ENCODE measurements at regions not wholly inside any gene's neighbourhood (a gene's known extent, or its start where the extent isn't known, plus 50 kb on each side); places are given as distances from the start of the nearest gene placed in this dataset.

DNA sequence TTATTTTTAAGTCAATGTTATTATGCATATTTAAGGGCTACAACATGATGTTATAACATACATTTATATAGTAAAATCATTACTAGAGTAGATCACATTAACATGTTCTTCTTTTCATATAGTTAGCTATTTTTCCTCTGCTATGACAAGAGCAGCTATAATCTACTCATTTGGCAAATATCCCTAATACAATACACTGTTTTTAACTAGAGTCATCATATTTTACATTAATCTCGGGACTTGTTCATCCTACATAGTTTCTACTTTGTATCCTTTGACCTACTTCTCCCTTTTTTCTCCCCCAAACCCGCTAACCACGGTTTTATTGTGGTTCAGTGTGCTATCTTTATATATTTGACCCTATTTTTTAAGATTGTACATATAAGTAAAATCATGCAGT lies 249.0 kb downstream of the EPM2A start:
- H3K9ac ChIP-seq (ENCODE audit: extremely low read depth, insufficient read length, low read length) = no peak overlapping the region
- no peak overlapping the region for H2BK20ac ChIP-seq (ENCODE audit: low read depth, low read length, poor library complexity, severe bottlenecking)
- no peaks in the 10 kb centered on the region for H3K79me2 ChIP-seq (ENCODE audit: insufficient read depth, low read length)
- H2AK5ac ChIP-seq (ENCODE audit: insufficient read length, low read length) = no peak overlapping the region
- no CpG with 5 or more reads among the region's 3 CpGs for WGBS (ENCODE audit: extremely low coverage, insufficient read length, low lambda C conversion rate)
- H3K56ac ChIP-seq (ENCODE audit: insufficient read length, low read depth, low read length) = no peak overlapping the region
- no peak overlapping the region for H2BK15ac ChIP-seq (ENCODE audit: low read depth, low read length)
- H3K4me1 ChIP-seq (ENCODE audit: insufficient read depth, low read length) = no peaks in the 10 kb centered on the region
- no peak overlapping the region for H4K8ac ChIP-seq (replicated peaks; ENCODE audit: insufficient read length, low read depth, low read length)
- Mint-ChIP-seq H3K4me3 (no peak overlapping the region), H3K9me3 (no peaks in the 10 kb centered on the region; a peak in 1 of 5 replicates), H3K27me3 (ENCODE audit: low read depth) (no peaks in the 10 kb centered on the region), H3K27ac (no peak overlapping the region), H3K4me1 (peaks cover 9 to 10% of the 10 kb centered on the region in 2 experiments), H3K36me3 (ENCODE audit: insufficient read depth in 1 of 3, low read depth in 3 of 3) (no peaks in the 10 kb centered on the region)
- no peaks in the 10 kb centered on the region for H3K23me2 ChIP-seq (ENCODE audit: insufficient read length, low read depth, low read length, poor library complexity, severe bottlenecking)
- H3K27ac ChIP-seq (ENCODE audit: insufficient read length, low read depth, low read length) = no peak overlapping the region
- H3T11ph ChIP-seq (ENCODE audit: low read length) = no peak overlapping the region
- no peaks in the 10 kb centered on the region for H4K20me1 ChIP-seq (ENCODE audit: control insufficient read depth, insufficient read depth, insufficient read length)
- no peak overlapping the region for H3K23ac ChIP-seq (ENCODE audit: insufficient read length, low read depth, low read length)
- H2AFZ ChIP-seq (ENCODE audit: low read length) = no peak overlapping the region
- no peak overlapping the region for H3K4me2 ChIP-seq (ENCODE audit: insufficient read depth, insufficient read length, low read length)
- TF ChIP-seq, protein P1, sequence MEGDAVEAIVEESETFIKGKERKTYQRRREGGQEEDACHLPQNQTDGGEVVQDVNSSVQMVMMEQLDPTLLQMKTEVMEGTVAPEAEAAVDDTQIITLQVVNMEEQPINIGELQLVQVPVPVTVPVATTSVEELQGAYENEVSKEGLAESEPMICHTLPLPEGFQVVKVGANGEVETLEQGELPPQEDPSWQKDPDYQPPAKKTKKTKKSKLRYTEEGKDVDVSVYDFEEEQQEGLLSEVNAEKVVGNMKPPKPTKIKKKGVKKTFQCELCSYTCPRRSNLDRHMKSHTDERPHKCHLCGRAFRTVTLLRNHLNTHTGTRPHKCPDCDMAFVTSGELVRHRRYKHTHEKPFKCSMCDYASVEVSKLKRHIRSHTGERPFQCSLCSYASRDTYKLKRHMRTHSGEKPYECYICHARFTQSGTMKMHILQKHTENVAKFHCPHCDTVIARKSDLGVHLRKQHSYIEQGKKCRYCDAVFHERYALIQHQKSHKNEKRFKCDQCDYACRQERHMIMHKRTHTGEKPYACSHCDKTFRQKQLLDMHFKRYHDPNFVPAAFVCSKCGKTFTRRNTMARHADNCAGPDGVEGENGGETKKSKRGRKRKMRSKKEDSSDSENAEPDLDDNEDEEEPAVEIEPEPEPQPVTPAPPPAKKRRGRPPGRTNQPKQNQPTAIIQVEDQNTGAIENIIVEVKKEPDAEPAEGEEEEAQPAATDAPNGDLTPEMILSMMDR (conservative IDR thresholded peaks at IDR 0.05) = no peak
- no peaks in the 10 kb centered on the region for H3K27me3 ChIP-seq (ENCODE audit: insufficient read depth, low read length)
- no peak overlapping the region for H2BK12ac ChIP-seq (ENCODE audit: insufficient read length, low read depth, low read length)
- no peak overlapping the region for H2BK120ac ChIP-seq (ENCODE audit: low read depth, low read length, poor library complexity, severe bottlenecking)
- no peak overlapping the region for H4K91ac ChIP-seq (ENCODE audit: insufficient read length, low read depth, low read length)
- no peak overlapping the region for H3K14ac ChIP-seq (ENCODE audit: insufficient read depth, low read length)
- no peak overlapping the region for H4K5ac ChIP-seq (ENCODE audit: insufficient read length, low read depth, low read length)
- H3K9me3 ChIP-seq (ENCODE audit: control insufficient read depth, low read depth, low read length) = no peaks in the 10 kb centered on the region
- H3K18ac ChIP-seq (ENCODE audit: insufficient read length, low read depth, low read length) = no peak overlapping the region
- H3K79me1 ChIP-seq (ENCODE audit: insufficient read depth, low read depth, low read length, poor library complexity, severe bottlenecking) = no peaks in the 10 kb centered on the region
- no peak for DNase-seq
- no peak overlapping the region for H2BK5ac ChIP-seq (ENCODE audit: insufficient read length, low read length)
- H3K4ac ChIP-seq (ENCODE audit: low read depth, low read length) = no peak overlapping the region

Measured in H9 (cell line).